ENCODE measurements at regions not wholly inside any gene's neighbourhood (a gene's known extent, or its start where the extent isn't known, plus 50 kb on each side); places are given as distances from the start of the nearest gene placed in this dataset.
"Not testable (repeated sequence)": the region's sequence is repeated elsewhere in the genome, so short reads cannot be mapped to it uniquely, and the experiment has no call there.

- no peak for DNase-seq
Measured at GRCh38 chr7:24438232-24438631, 135.0 kb upstream of the PALS2 start.

DNA sequence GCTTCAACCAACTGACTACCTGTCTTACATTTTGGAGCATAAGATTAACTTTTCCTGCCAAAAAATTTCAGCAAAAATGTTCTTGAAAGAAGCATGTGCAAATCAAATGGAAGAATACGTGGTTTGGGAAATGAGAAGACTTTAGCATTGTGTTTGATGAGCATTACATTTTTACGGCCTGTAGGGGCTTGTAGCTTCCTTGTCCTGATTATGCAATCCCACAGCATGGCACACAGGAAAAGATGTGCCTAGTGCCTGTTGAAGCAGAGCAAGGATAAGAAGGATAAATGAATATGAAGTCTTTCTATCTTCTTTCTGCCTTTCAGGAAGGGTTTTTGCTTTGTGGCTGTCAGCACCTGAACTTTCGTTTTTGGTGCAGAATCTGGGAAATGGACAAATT, 134.1 kb upstream of the PALS2 start:
- DNase-seq = not testable (repeated sequence)

DNA sequence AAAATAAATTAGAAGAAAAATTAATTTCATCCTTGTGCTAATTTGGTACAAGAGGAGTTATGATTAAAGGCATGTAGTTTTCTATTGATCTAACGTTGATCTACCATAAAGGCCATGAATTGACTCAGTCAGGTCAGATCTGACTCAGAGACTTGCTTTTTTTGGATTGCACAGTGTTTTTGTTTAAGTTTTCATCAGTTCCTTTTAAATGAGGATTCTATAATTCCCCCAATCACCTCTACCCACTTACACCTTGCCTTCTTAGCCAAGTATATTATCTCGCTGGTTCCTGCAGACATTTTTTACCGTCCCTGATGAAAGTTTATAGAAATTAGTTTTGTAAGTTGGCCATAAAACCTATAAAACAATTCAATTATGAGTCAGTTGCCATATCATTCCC, 132.4 kb upstream of the PALS2 start:
- DNase-seq = no peak

GRCh38 chr7:24441314-24442027, 131.8 kb upstream of the PALS2 start:
- no peak for DNase-seq

DNA sequence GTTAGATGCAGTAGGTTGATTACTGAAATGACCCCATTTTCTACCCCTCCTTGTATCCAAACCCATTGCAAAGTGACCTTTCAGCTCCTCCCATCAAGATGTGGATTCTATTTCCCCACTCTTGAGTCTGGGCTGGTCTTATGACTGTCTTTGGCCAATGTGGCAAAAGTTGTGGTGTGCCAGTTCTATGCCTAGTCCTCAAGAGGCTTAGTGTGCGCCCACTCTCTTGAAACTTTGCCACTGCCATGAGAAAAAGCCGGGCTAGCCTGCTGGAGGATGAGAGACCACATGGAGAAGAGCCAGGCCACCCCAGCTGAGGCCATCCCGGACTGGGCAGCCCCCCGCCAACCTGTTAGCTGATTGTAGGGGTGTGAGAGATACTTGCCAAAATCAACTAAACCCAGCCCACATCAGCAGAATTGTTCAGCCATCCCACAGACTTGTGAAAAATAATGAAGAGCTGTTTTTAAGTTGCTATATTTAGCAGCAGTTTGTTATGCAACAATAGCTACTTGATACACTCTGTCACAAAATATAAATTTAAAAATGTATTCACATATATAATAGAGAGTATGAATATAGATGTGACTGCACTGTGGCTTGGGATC, 131.0 kb upstream of the PALS2 start:
- no peak for DNase-seq

GRCh38 chr7:24444666-24445440, 128.4 kb upstream of the PALS2 start:
- no peak for DNase-seq

DNA sequence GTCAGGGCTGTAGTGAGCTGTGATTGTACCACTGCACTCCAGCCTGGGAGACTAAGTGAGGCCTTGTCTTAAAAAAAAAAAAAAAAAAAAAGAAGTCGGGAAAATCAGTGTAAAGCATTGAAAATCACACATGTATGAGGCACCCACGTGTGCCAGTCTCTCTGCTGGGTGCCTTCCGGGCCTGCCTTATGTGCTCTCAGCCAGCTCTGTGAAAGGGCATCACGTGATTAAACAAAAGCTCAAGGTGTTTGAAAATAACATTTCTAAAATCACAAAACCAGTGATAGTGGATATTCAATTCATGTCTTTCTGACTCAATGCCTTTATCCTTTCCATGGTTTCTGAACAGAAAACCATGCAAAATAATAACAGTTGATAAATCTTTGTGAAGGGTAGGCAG, 125.2 kb upstream of the PALS2 start:
- no peak for DNase-seq

GRCh38 chr7:24449416-24449815, 123.8 kb upstream of the PALS2 start:
- not testable (repeated sequence) for DNase-seq

DNA sequence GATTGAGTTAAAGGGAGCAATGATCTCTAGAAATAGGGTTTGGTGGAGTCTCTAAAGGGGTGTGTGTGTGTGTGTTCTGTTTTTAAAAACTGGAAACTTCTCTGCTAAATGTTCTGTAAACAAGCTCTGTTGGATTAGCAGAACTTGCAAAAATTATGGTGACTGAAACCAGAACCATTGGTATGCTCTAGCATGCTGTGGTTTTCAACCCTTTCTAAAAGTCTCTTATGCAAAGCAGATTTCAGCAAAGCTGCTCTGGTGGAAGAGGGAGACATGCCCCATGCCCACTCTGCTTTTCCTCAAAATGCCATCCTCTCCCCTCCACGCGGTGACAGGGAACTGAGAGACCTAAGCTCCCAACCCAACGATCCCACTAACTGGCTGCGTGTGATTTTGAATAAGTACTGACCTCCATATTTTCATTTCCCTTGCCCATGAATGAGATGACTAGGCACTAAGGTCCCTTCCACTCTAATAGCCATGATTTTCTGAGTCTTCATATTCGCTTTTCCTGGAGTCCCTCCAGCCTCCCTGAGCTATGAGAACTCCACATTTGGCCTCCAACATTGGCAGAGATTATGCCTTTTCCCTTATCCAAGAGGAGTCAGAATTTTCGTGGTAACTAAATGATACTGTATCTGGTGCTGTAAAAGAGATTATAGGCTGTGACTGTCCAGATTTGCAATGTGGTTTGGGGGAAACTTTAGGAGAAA, 117.3 kb upstream of the PALS2 start:
- no peak for DNase-seq

- DNase-seq = no peak
Measured at GRCh38 chr7:24456526-24457218, 116.6 kb upstream of the PALS2 start.

DNA sequence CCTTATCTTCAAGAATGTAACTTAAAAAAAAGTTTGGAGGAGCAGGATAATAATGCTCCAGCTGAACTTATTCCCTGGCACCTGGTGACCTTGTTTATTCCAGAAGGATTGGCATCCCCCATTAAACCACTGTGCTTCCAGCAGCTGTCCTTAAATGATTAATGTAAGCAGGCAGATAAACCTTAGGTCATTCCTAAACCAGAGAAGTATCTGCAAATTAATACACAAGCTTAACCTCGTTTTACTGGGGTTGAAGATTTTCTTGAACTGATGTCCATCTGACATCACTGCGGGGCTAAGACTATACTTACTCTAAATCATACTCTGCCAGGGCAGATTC, 116.1 kb upstream of the PALS2 start:
- no peak for DNase-seq

- no peak for DNase-seq
Measured at GRCh38 chr7:24462117-24462516, 111.1 kb upstream of the PALS2 start.

- no peak for DNase-seq
Measured at GRCh38 chr7:24462984-24463383, 110.3 kb upstream of the PALS2 start.

DNA sequence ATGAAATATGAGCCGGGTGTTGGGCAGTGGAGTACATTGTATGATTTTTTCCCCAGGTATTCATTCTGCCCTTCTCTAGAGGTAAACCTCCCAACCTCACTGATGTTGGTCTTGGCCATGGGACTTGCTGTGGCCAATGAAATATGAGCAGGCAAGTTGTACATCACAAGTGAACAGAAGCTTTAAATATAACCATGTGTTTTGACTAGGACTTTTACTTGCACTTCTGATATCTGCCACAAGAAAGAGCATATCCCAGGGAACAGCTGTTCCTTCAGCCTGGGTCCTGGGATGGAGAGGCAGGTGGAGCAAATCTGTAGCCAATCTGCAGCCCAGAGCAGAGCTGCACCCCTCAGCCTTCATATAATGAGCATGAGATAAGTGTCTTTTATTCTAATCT, 109.8 kb upstream of the PALS2 start:
- DNase-seq = no peak

DNA sequence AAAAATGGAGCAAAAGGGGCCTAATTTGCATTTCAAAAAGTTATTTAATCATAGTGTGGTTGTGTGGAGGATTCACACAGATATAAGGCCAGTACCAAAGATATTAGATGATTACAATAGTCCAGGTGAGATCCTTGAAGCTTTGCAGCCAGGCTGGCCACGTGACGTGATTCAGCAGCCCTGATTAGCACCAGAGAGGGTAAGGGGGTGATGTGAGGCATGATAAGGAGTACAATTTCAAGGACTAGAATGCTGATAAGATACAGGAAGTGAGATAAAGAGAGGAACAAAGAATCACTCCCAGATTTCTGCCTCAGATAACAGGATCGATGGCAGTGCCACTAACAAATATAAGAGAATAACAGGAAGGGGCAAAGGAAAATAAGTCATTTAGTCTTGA, 108.4 kb upstream of the PALS2 start:
- DNase-seq = no peak

- DNase-seq = no peak
Measured at GRCh38 chr7:24466168-24466768, 107.0 kb upstream of the PALS2 start.

- no peak for DNase-seq
Measured at GRCh38 chr7:24469118-24469517, 104.1 kb upstream of the PALS2 start.

DNA sequence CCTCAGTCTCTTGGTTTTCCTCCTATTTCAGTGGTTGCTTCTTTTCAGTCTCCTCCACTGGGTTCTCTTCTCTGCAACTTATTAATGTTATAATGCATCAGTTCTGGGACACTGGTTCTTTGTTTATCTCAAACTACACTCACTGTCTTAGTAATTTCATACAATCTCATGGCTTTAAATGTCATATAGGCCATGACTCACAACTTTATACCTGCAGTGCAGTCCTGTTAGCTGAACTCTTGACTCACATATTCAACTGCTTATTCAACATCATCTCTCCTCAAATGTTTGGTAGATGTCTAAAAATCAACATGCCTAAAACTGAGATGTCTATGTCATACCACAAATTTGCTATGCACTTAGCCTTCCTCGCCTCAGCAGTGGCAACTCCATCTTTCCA, 101.2 kb upstream of the PALS2 start:
- no peak for DNase-seq

GRCh38 chr7:24475166-24475961, 97.9 kb upstream of the PALS2 start:
- DNase-seq = no peak

DNA sequence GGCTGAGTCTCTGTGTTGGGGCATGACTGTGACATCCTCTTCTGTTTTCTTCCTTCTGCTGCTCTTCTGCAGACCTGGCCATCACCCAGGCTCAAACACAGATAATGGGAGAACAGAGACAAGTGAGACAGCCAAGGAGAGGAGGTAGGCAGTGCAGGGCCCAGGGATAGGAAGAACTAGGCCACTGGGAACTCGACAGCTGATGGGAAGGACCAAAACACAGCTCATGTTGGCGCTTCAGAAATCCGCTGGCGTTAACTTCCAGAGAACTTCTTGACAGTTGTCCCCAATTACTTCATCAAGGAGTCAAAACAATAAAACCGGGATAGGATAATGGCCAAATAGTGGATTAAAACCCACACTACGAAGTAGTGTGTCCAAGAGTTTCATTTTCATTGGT, 97.0 kb upstream of the PALS2 start:
- no peak for DNase-seq

GRCh38 chr7:24477398-24478136, 95.7 kb upstream of the PALS2 start:
- DNase-seq = no peak
